KMS-11 (cell line): ENCODE measurements at regions not wholly inside any gene's neighbourhood (a gene's known extent, or its start where the extent isn't known, plus 50 kb on each side); places are given as distances from the start of the nearest gene placed in this dataset.

ENCODE experiments used
- H2AFZ ChIP-seq: fragments of 200-600 bp; sonication (generic); 2 replicates; pipeline ENCODE4 v1.6.1; 2016; ENCODE audit warnings: antibody characterized with exemption, mixed run types, low read depth
- H3K27ac ChIP-seq: fragments of 200-600 bp; sonication (generic); 2 replicates; pipeline ENCODE4 v1.6.1; 2016; ENCODE audit warnings: mild to moderate bottlenecking, mixed run types
- H3K27me3 ChIP-seq: fragments of 200-600 bp; sonication (generic); 2 replicates; pipeline ENCODE4 v1.6.1; 2017; ENCODE audit warnings: mild to moderate bottlenecking, low read depth, mixed run types, moderate library complexity; ENCODE audit not compliant: insufficient read depth
- H3K36me3 ChIP-seq: fragments of 200-600 bp; sonication (generic); 2 replicates; pipeline ENCODE4 v1.6.1; 2017; ENCODE audit warnings: mild to moderate bottlenecking, mixed run types; ENCODE audit not compliant: insufficient read depth
- H3K4me1 ChIP-seq: fragments of 200-600 bp; sonication (generic); 2 replicates; pipeline ENCODE4 v1.6.1; 2016; ENCODE audit warnings: mild to moderate bottlenecking, low read depth, mixed run types; ENCODE audit not compliant: poor library complexity, severe bottlenecking
- H3K4me2 ChIP-seq: fragments of 200-600 bp; sonication (generic); 2 replicates; pipeline ENCODE4 v1.7.0; 2016; ENCODE audit warnings: mild to moderate bottlenecking, mixed run types
- H3K4me3 ChIP-seq: fragments of 200-600 bp; sonication (generic); IDR thresholded peaks from 2 replicates; pipeline ENCODE4 v1.6.1; 2017; ENCODE audit warnings: low read depth, low read length, mixed read lengths; ENCODE audit not compliant: insufficient read depth
- H3K79me2 ChIP-seq: fragments of 200-600 bp; sonication (generic); 2 replicates; pipeline ENCODE4 v1.6.1; 2016; ENCODE audit warnings: low read depth, mixed run types; ENCODE audit not compliant: insufficient read depth
- H3K9ac ChIP-seq: fragments of 200-600 bp; sonication (generic); 2 replicates; pipeline ENCODE4 v1.6.1; 2016; ENCODE audit warnings: mild to moderate bottlenecking, mixed run types
- H4K20me1 ChIP-seq: fragments of 200-600 bp; sonication (generic); 2 replicates; pipeline ENCODE4 v1.6.1; 2016; ENCODE audit warnings: mild to moderate bottlenecking, mixed run types; ENCODE audit not compliant: insufficient read depth
- CTCF ChIP-seq: fragments of 200-600 bp; sonication (generic); conservative IDR thresholded peaks from 2 replicates; pipeline ENCODE4 v1.6.1; 2017; ENCODE audit warnings: low read depth, mild to moderate bottlenecking, antibody characterized with exemption, low read length, moderate library complexity, mixed read lengths

- Histone ChIP-seq H4K20me1 (no peaks in the 10 kb centered on the region), H3K4me2 (no peak overlapping the region)
These were observed 430.6 kb downstream of the MN1 start for GRCh38 chr22:27370987-27371386.

GRCh38 chr22:27372364-27372763 is 429.2 kb downstream of the MN1 start:
- no peak for TF ChIP-seq CTCF
- no peak overlapping the region for H3K4me3 ChIP-seq
- H3K9ac ChIP-seq: no peak overlapping the region
- no peak overlapping the region for H3K27ac ChIP-seq
- H3K4me2 ChIP-seq: no peak overlapping the region
- H3K27me3 ChIP-seq: no peaks in the 10 kb centered on the region
- no peaks in the 10 kb centered on the region for H3K36me3 ChIP-seq
- no peaks in the 10 kb centered on the region for H3K79me2 ChIP-seq
- no peak overlapping the region for H2AFZ ChIP-seq
- no peaks in the 10 kb centered on the region for H4K20me1 ChIP-seq
- no peaks in the 10 kb centered on the region for H3K4me1 ChIP-seq

More at GRCh38 chr22:27370987-27371386, 430.6 kb downstream of the MN1 start:
- Histone ChIP-seq H3K9ac (no peak overlapping the region), H3K4me3 (no peak overlapping the region), H3K36me3 (no peaks in the 10 kb centered on the region), H2AFZ (no peak overlapping the region), H3K27me3 (no peaks in the 10 kb centered on the region), H3K27ac (no peak overlapping the region), H3K79me2 (no peaks in the 10 kb centered on the region), H3K4me1 (no peaks in the 10 kb centered on the region)
- TF ChIP-seq CTCF: no peak

GRCh38 chr22:27372969-27373670 is 428.4 kb downstream of the MN1 start:
- H3K4me1 ChIP-seq: peaks cover 7% of the 10 kb centered on the region
- H3K9ac ChIP-seq: no peak overlapping the region
- H4K20me1 ChIP-seq: no peaks in the 10 kb centered on the region
- no peak for TF ChIP-seq CTCF
- H3K27ac ChIP-seq: no peak overlapping the region
- H3K27me3 ChIP-seq: no peaks in the 10 kb centered on the region
- no peaks in the 10 kb centered on the region for H3K79me2 ChIP-seq
- no peaks in the 10 kb centered on the region for H3K36me3 ChIP-seq
- no peak overlapping the region for H3K4me2 ChIP-seq
- H3K4me3 ChIP-seq: no peak overlapping the region
- H2AFZ ChIP-seq: no peak overlapping the region

- H3K36me3 ChIP-seq: no peaks in the 10 kb centered on the region
- H3K27me3 ChIP-seq: 0 out of 2 replicates have a peak, but pooled peaks cover 3% of the 10 kb centered on the region
- H3K4me2 ChIP-seq: peak overlapping the region; percentile 33; the same call in 1 of the 2 replicates
- peaks cover 23% of the 10 kb centered on the region for H3K4me1 ChIP-seq
- no peak overlapping the region for H3K27ac ChIP-seq
- H3K4me3 ChIP-seq: no peak overlapping the region
- H3K79me2 ChIP-seq: no peaks in the 10 kb centered on the region
- no peak for TF ChIP-seq CTCF
- H2AFZ ChIP-seq: no peak overlapping the region
- no peak overlapping the region for H3K9ac ChIP-seq
- H4K20me1 ChIP-seq: no peaks in the 10 kb centered on the region
These were observed 423.9 kb downstream of the MN1 start for GRCh38 chr22:27377501-27378295.
